Stimulated activated CD4-positive, alpha-beta T cell treated with anti-CD3 and anti-CD28 coated beads, Interleukin-4, amount 100 ng/mL, for 24 hours (primary cell): ENCODE measurements at regions not wholly inside any gene's neighbourhood (a gene's known extent, or its start where the extent isn't known, plus 50 kb on each side); places are given as distances from the start of the nearest gene placed in this dataset.

Experiments used
- DNase-seq: peaks from one replicate; pipeline ENCODE4 v3.0.0-alpha.2; 2020

DNA sequence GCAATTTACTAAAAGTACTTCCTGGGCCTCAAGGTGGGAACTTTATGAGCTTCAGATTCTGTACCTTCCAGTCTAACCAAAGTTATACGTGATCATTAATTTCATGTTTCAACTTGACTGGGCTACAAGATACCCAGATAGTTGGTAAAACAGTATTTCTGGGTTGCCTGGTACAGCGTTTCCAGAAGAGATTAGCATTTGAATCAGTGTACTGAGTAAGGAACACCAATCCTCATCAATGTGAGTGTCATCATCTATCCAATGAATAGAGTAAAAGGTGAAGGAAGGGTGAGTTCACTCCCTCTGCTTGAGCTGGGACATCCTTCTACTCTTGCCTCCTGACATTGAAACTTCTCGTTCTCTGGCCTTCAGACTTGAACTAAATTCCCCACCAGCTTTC, 274.5 kb upstream of the ID2 start:
- no peak for DNase-seq

DNA sequence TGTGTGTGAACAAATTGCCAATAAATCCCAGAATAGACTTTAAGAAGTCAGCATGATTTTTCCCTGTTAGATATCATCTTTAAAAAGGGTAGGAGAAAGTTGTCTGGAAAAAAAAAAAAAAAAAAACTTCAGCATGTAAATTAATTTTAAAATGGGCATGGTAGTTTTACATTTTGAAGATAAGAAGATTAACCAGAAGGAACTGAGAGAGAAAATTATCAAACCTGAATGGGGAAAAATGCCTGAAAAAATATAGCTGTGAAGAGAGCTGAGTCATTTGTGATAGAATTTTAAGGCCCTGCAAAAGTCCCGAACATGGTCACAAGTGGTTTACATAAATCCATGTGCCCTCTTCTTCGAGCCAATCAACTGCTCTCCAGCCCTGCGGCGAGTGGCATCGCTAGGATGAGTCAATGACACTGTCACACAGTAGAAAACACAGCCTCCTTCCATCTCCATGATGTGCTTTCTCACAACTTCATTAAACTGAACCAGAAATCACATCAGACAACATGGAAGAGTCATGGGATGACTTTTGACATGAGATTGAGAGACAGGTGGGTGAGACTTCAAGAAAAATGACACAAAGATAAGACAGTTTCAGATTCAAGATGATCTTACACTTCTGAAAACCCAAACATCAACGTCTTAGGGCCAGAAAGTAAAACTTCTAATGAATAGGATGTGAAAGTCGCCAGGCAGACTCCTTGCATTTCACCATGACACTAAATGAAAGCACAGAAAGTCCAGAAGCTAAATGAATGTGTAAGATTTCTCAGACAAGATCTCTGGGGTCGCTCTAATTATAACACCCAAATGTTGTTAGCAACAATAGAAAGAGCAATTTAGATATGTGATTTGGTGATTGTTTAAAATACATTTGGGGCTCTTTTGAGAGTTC, 273.0 kb upstream of the ID2 start:
- peak; percentile 83 for DNase-seq

DNA sequence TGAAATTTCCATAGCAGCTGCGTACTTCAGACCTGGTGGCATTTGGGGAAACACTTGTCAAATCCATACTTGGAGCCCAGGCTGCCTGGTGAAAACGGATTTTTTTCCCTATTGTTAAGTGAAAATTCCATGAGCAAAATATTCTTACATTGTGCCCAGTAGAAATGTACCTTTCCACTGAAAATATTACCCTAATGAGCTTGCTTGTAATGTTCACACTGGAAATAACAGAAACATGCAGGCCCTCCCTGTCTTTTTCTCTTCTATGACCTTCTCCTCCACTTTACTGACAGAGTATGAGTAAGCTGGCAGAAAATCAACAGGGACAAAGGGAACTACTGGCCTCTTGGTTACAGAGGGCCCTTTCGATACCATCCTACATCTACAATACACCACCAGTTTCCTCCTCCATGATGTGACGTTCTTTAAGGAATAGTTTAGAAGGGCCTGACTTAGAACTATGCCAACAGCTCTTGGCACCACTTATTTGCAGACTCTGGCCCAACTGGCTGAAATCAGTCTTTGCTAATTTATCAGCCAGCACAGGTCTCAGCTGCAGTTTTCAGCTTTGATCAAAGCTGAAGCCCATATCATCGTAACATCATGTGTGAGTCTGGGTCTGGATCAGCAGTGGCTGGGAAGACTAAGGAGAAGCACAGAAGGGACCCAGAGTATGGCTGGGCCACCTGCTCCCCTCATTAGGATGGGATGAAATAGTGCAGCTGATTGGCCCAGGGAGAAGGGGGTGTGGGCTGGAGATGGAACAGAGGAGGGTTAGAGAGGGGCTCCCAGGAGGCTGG, 272.2 kb upstream of the ID2 start:
- no peak for DNase-seq

DNA sequence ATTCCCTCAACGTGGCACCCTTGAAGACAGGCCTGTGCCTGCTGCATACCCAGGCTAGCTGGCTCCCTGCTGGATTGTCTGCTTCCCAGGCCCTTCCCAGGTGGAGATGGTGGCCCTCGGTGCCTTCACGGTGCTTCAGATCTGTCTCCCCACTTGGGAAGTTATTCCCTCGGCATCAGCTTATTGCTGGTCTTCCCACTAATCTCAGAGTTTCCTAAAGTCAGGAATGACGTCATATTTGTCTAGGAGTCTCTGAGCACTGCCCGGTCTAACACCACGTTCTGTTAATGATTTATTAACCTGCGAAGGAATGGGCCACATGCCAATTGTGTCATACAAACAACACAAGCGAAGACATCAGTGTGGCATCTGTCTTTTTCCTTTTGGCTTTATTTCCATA, 269.8 kb upstream of the ID2 start:
- no peak for DNase-seq

DNA sequence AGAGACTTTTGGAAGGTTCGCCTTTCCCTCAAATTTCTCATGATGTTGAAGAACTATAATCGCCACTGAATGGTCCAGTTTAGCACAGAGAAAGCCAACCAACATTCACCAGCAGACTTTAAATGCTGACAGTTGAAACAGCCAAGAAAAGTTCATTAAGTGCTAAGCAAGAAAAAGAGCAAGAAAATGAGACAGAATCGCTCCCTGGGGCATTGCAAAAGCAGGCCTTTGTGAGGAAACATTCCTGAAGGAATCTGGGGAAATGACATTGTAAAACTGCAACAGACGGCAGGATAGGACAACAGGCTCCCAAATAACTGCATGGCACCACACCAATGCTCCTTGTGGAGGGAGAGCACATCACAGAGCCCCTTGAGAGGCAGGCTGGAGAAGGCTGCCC, 269.3 kb upstream of the ID2 start:
- DNase-seq: no peak

DNA sequence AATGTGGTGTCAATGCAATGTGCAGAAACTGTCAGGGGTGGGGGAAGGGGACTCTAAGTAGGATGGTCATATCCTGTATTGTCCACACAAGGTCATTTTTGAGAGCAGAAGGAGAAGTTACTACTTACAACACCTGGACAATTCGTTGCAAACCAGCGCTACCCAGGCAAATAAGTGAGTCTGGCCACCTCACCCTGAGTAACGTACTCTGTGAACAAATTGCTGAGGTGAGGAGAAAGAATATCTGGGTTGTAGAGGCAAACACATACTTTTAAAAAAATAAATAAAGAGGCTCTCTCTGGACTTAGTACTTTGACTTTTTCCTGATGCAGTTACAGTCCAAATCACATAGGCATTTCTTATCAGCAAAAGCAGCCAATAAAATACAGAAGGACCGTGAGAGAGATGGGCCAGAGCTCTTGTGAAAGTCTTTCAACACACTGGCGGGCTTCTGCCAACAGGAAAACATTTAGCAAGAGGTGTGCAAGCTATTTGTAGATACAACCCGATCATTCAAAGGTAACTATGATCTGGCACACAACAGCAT, 268.2 kb upstream of the ID2 start:
- no peak for DNase-seq

DNA sequence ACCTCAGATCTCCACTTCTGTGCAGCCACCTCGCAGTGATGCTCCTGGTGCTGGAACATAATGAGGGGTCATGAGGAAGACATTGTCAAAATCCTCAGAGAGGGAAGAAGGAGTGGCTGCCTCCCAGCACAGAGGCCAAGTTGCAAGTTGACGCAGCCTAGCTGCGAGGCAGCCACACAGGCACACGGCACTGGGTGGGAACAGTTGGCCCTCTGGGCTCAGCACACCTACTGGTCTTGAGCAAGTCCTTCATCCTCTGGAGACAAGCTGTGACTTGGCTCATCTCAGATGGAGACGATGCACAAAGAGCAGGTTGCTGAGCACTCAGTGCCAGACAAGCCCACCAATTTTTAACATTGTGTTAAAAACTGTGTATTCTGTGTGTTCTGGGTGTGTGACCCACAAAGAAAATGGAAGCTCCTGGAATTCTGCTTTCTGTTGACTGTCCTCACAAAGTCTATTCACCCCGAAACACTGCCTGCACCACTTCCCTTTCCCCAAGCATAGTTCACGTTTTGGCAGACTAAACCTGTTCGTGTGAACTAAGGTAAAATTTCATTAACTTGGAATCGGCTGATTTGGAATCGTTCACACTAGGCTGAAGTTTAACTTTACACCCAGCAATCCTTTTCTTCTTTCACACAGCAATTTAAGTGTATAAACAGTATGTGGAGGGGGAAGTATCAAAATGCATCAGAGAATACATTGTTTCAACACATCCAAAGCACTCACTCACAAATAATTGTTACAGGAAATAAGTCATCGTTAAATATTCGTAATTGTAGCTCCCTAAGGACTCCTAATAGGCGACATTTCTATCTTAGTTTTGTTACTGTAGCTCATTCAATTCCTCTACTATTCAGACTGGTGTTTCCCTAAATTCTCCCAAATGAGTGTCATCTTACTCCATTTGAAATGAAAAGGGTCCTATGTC, 266.6 kb upstream of the ID2 start:
- no peak for DNase-seq

DNA sequence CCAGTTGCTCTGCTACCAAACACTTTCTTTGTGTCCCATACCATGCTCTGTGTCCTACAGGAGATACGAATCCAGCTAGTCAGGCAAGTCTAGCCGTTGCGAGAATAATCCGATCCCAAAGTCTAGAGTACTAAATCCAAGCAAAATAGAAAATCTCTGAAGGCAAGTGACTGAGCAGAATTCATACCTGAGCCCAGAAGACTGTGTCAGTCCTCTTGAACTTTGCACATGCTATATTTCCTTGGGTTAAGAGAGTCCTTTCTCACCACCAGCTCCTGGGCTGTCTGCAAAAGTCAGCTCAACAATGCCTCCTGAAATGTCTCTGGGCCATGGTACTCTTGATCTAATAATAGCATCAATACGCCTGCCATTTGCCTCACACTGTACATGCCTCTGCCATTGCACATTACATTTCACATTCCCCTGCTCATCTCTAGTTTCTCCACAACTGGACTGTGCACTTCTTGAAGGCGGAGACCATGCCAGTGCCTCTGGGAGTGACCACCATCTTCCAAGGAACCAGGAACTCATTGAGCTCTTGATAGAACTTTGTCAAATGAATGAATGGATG, 265.8 kb upstream of the ID2 start:
- no peak for DNase-seq

DNA sequence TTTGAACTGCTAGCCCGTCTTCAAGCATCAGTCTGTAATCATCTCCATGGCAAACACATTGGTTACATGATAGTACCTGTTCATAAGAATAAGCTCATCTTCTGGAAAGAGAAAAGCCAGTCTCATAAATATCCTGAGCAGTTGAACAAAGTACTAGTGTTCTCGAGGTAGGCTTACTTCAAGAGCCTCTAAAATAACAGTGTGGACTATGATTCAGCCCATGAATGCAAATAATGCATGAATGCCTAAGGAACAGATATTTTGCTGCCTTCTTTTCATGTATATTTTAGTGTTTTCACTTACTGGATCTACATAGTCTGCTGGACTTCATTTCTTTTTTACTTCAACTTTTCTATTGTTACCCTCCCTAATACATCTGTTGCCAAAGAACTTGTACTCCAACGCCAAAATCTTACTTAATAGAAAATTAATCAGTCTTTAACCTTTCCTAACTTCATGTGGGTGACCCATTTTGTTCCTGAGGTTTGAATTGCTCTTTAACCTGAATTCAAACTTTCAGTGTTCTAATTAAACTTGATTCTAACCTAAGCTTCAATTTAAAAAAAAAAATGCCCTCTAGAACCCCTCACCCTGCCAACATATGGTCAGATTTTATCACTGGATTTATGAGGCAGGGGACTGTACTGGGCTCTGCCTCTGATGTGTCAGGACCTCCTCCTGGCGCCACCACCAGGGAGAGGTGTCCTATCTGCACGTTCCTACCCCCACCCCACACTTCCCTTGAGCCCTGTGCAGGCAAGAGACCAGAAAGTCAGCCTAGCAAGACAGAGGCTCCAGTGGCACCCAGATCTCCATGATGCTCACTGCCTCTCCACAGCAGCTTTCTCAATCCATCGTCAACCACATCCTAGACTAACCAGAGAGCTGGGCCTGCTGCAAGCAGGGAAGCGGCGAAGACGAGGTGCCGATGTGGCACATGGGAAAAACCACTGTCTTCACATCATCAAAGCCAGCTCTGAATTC, 264.7 kb upstream of the ID2 start:
- no peak for DNase-seq

DNA sequence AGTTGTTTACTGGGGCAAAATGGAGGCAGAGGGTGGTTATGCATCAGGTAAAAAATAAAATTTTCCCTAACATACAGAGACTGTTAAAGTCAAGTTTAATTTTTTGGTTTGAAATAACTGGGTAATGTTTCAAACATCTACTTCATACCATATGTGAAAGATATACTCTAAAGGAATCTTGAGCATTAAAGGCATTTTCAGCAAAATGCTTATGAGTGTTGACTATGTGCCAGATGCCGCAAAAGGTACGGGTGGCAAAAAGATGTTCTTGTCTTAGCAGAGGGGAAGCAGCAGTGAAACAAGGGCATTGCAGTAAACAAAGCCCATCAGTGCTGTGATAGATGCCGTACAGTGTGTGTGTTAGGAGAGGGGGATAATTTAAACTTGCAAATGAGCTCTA, 263.1 kb upstream of the ID2 start:
- no peak for DNase-seq

DNA sequence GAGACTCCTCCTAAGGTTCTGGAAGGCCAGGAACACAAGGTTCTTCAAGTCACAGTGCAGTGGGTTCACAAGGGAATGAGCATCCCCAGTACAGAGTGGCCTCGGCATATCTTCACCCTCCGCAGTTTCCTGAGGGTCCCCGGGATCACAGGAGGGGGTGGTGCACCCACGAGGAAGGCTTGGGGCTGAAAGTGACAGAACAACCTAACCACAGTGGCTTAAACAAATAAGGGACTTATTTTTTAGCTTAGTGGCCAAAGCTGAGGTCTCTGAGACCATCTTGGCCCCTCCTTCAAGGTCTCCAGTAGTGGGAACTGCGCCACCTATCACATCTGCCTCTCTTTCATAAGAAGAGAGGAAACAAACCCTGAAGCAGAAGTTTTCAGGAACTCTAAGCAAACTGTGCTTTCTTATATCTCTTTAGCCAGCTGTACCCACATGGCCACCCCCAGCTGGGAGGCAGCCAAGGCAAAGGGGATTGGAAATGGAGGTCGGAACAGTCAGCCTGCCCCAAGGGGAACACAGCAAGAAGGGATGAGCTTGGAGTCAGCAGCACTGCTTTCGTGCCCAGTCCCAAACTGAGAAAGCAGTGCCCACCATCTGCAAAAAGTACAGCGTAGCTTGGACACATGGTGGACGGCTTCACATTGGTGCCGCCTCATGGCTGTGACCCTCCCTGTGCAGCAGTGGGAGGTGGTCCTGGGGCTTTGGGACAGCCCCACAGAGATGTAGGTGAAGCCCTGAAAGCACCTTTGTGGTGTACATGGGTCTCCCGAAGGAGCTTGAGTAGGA, 260.0 kb upstream of the ID2 start:
- DNase-seq: no peak

DNA sequence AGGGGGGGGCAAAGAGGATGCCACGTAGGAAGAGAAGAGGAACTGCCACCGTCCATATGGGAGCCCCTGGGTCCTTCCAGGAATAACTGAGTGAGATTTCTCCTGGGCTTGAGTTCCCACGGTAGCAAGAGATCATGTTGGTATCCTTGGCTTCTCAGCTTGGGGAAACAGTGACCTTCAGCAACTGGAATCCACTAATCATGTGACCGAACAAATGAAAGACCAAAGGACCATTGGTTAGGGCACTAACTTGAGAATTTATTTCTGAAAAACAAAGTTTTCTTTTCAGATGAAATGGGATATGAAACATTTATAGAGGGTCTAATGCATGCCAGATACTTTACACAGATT, 259.4 kb upstream of the ID2 start:
- no peak for DNase-seq

DNA sequence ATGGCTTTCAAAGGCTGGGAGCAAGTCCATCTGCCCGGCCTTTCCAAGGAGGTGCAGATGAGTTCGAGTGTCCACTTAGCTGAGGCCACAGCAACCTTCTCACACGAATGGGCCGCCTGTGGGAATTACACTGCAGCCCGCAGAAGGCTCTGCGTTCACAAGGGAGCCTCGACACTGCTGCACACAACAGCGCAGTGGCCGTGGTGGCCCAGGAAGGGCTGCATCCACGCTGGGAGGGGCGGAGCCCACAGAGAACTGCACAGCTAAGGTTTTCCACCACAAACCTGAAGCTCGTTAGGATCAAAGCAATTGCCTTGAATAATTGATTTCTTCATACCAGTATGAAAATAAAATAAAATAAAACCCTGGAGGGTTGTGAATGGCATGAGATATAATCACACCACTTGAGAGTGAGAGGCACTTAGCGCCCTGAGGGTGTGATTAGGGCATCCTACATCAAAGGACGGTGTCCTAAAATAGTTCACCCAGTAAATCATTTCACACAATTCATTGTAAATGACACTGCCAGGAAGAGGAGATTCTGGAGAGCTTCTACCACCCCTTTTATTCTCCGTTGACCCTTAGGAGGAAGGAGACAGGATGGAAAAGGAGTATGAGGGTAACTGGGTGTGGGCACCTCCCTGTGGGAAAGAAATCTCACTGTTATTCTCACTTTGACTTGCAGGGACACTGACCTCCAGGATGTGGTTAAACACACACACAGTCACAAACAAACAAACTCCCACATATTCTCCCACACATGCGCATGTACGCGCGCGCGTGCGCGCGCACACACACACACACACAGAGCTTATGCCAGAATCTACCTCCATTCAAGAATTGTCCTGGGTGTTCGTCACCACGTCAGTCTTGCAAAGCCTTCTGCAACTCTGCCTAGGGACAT, 256.6 kb upstream of the ID2 start:
- peak; percentile 14 for DNase-seq

DNA sequence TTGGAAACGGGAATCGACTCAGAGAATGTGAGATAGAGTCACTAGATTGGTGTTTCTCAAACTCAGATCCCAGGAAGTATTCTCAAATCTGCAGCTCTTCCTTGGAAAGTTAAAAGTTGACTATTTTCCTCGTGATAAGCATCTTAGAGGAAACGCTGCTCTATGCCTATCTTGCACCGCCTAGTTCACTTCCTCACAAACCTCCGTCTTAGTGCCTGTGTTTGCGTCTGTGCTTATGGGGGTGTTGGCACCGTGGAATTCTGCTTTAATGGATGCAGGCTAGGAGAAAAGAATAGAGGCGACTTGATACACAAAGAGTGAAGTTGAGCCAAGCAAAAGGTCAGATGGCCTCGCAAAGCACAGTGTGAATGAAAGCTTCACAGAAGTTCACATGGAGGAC, 255.3 kb upstream of the ID2 start:
- no peak for DNase-seq

DNA sequence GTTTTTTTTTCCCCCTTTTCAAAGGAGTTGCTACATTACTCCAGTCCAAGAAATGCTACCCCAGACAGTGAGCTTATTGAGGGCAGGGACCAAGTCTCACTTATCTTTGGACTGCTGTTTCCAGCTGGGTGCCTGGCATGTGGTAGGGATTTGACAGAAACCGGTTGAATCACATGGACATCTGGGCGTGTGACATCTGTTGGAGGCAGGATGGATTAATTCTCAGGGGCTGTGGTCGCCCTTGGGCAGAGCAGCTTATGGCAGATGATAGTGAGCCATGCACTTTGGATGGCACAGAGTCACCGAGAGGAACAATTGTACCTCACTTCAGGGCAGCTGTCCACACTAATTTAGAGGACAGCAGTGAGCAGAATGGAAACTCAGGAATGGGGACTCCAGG, 254.6 kb upstream of the ID2 start:
- no peak for DNase-seq

DNA sequence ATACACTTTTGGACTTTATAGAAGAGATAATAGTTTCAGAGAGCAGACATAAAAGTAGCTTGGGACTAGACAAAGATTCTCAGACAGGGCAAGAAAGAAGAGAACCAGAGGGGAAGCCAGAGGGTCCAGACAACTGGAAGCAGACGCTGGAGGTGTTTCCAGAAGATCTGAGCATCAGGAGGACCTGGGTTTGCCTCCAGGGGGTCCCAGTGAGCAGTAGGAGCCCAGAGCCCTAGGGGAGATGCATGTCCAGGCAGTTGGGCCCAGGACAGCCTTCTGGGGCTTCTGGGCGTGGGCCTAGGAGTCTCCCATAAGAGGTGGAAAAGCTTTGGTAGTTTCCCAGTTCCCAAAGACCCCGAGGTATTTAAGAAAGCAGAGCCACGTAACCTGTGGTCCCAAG, 251.2 kb upstream of the ID2 start:
- no peak for DNase-seq

DNA sequence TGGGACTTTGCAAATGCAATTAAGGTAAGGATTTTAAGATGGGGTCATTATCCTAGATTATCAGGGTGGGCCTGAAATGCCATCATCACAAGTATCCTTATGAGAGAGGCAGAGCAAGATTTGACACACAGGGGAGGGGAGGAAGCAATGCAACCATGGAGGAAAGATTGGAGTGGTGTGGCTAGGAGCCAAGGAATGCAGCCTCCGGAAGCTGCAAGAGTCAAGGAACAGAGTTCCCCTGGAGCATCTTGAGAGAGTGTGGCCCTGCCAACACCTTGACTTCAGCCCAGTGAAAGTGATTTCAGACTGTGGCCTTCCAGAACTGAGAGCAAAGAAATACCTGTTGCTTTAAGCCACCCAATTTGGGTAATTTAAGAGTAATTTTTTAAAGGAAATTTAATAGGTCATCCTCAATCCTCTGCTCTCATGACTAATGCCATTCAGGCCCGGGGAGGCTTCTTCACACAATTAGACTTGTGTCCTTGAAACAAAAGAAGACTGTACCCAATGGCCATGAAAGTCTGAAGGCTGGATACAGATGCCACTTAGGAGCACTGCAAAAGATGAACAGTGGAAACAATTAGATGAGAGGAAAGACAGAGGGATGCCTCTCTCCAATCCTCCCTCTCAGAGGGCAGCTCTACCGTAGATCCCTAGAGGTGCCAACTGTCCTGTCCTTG, 250.3 kb upstream of the ID2 start:
- no peak for DNase-seq

DNA sequence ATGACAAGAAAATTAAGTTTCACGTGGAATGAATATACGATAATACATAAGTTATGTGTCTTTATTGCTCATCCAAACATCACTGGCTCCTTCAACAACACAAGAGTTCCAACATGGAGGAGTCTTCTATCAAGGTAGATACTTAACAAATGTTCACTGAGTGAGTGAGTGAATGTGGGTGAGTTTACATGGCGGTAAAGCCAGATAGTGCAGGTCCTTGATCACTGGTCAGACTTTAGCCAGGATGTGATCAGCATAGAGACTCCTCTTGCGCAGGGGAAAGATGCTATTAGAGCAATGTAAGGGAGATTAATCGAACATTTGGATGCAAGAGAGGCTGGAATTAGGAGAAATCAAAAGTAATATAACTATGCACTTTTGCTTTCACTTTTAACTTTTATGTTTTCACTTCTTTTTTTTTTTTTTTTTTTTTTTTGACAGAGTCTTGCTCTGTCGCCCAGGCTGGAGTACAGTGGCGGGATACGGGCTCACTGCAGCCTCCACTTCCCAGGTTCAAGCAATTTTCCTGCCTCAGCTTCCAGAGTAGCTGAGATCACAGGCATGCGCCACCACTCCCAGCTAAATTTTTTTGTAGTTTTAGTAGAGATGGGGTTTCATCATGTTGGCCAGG, 249.0 kb upstream of the ID2 start:
- no peak for DNase-seq
